ENCODE measurements at regions not wholly inside any gene's neighbourhood (a gene's known extent, or its start where the extent isn't known, plus 50 kb on each side); places are given as distances from the start of the nearest gene placed in this dataset.
"Not testable (repeated sequence)": the region's sequence is repeated elsewhere in the genome, so short reads cannot be mapped to it uniquely, and the experiment has no call there.

GRCh38 chr9:39463696-39464095 is 108.2 kb downstream of the SPATA31A1 start:
- CTCF ChIA-PET; DNase-seq (ENCODE audit: low read depth in 1 of 2, low spot score in 1 of 2); POLR2A ChIA-PET; H3K9me3 ChIP-seq; FAIRE-seq; H3K4me1 ChIP-seq: not testable (repeated sequence)
- H3K4me2 ChIP-seq = peak overlapping the region; percentile 76
- H3K4me3 ChIP-seq = peak overlapping the region; percentile 58
- ATAC-seq = peak; percentile 22 to 43; a peak in 4 of 6 replicates
- WGBS (ENCODE audit: missing lambda C conversion rate) = 4% methylated on average over 5 of the region's 8 CpGs
- H3K27ac ChIP-seq = peak overlapping the region; percentile 78 to 83

GRCh38 chr9:39464122-39464777 is 108.8 kb downstream of the SPATA31A1 start:
- Histone ChIP-seq H3K27ac (peak overlapping the region; percentile 78 to 83), H3K4me3 (peak overlapping the region; percentile 58), H3K4me2 (peak overlapping the region; percentile 76)
- POLR2A ChIA-PET, H3K4me1 ChIP-seq, FAIRE-seq, H3K9me3 ChIP-seq, CTCF ChIA-PET: not testable (repeated sequence)
- peak in 1 of 2 experiments; percentile 91 for DNase-seq (ENCODE audit: low read depth in 1 of 2, low spot score in 1 of 2)
- TF ChIP-seq RAD21 (conservative IDR thresholded peaks at IDR 0.05 in 1 of 2, IDR thresholded peaks at IDR 0.05 in 1 of 2) = 0 out of 5 replicates have a peak, but pooled peaks of 1 of the 2 experiments have one; percentile 11
- TF ChIP-seq JUN (IDR thresholded peaks at IDR 0.05) = peak in 1 of 2 experiments; percentile 37; a peak in 1 of 5 replicates
- peak; percentile 73 for TF ChIP-seq E2F6 (IDR thresholded peaks at IDR 0.05; ENCODE audit: borderline replicate concordance, low read depth)
- TF ChIP-seq, protein P1, sequence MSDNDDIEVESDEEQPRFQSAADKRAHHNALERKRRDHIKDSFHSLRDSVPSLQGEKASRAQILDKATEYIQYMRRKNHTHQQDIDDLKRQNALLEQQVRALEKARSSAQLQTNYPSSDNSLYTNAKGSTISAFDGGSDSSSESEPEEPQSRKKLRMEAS (IDR thresholded peaks at IDR 0.05) = peak; percentile 78
- peak; percentile 32 for TF ChIP-seq POLR2A (IDR thresholded peaks at IDR 0.05; ENCODE audit: low read length)
- ATAC-seq = peak; percentile 98 to 99
- 2% methylated on average over 32 of the region's 46 CpGs for WGBS (ENCODE audit: missing lambda C conversion rate)

GRCh38 chr9:39474499-39474898 is 119.0 kb downstream of the SPATA31A1 start:
- H3K9me3 ChIP-seq; CTCF ChIA-PET; H3K4me3 ChIP-seq; POLR2A ChIA-PET; H3K27ac ChIP-seq; DNase-seq (ENCODE audit: low read depth in 1 of 2, low spot score in 1 of 2); ATAC-seq; FAIRE-seq; H3K4me2 ChIP-seq; H3K4me1 ChIP-seq: not testable (repeated sequence)
- 86% methylated on average over 1 of the region's 1 CpG for WGBS (ENCODE audit: missing lambda C conversion rate)

- ATAC-seq; POLR2A ChIA-PET; H3K4me2 ChIP-seq; H3K4me1 ChIP-seq; H3K9me3 ChIP-seq; H3K27ac ChIP-seq; FAIRE-seq; DNase-seq (ENCODE audit: low read depth in 1 of 2, low spot score in 1 of 2); CTCF ChIA-PET; H3K4me3 ChIP-seq: not testable (repeated sequence)
- WGBS (ENCODE audit: missing lambda C conversion rate) = 87% methylated on average over 4 of the region's 4 CpGs
Observed at GRCh38 chr9:39483073-39483472, 127.6 kb downstream of the SPATA31A1 start.

GRCh38 chr9:39483880-39484279 is 128.4 kb downstream of the SPATA31A1 start:
- H3K4me3 ChIP-seq; FAIRE-seq; POLR2A ChIA-PET; H3K9me3 ChIP-seq; H3K4me1 ChIP-seq; DNase-seq (ENCODE audit: low read depth in 1 of 2, low spot score in 1 of 2); CTCF ChIA-PET; ATAC-seq; H3K4me2 ChIP-seq; H3K27ac ChIP-seq: not testable (repeated sequence)
- 68% methylated on average over 2 of the region's 2 CpGs for WGBS (ENCODE audit: missing lambda C conversion rate)

DNA sequence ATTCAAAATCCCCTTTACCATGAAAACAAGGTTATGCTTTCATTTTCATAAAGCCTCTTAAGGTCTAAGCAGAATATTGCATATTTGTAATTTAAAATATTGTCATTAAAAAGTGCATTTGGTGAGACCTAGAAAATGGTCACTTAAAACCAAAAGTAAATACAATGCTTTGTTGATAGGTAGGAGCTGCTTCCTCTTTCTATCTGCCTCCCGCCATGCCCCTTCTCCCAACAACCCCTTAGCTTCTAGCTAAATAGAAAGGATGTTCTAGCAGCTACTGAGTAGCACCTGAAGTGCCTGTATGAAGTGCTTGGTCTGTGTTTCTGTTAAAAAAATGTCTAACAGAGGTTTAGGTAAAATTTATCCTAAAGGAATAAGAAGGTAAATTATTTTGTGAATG is 128.8 kb downstream of the SPATA31A1 start:
- H3K4me3 ChIP-seq; FAIRE-seq; H3K9me3 ChIP-seq; H3K4me2 ChIP-seq; DNase-seq (ENCODE audit: low read depth in 1 of 2, low spot score in 1 of 2); H3K27ac ChIP-seq; CTCF ChIA-PET; H3K4me1 ChIP-seq; POLR2A ChIA-PET; ATAC-seq: not testable (repeated sequence)
- 87% methylated on average over 1 of the region's 1 CpG for WGBS (ENCODE audit: missing lambda C conversion rate)

GRCh38 chr9:39487477-39487876 is 132.0 kb downstream of the SPATA31A1 start:
- H3K27ac ChIP-seq; FAIRE-seq; DNase-seq (ENCODE audit: low read depth in 1 of 2, low spot score in 1 of 2); H3K4me1 ChIP-seq; CTCF ChIA-PET; ATAC-seq; H3K4me3 ChIP-seq; POLR2A ChIA-PET; H3K9me3 ChIP-seq; H3K4me2 ChIP-seq: not testable (repeated sequence)
- WGBS (ENCODE audit: missing lambda C conversion rate) = 95% methylated on average over 12 of the region's 16 CpGs

GRCh38 chr9:39496248-39496647 is 140.8 kb downstream of the SPATA31A1 start:
- POLR2A ChIA-PET; H3K4me3 ChIP-seq; H3K9me3 ChIP-seq; H3K27ac ChIP-seq; FAIRE-seq; H3K4me2 ChIP-seq; H3K4me1 ChIP-seq; DNase-seq (ENCODE audit: low read depth in 1 of 2, low spot score in 1 of 2); CTCF ChIA-PET: not testable (repeated sequence)
- 50% methylated on average over 3 of the region's 4 CpGs for WGBS (ENCODE audit: missing lambda C conversion rate)
- ATAC-seq = peak; percentile 44 to 64; a peak in 3 of 6 replicates

DNA sequence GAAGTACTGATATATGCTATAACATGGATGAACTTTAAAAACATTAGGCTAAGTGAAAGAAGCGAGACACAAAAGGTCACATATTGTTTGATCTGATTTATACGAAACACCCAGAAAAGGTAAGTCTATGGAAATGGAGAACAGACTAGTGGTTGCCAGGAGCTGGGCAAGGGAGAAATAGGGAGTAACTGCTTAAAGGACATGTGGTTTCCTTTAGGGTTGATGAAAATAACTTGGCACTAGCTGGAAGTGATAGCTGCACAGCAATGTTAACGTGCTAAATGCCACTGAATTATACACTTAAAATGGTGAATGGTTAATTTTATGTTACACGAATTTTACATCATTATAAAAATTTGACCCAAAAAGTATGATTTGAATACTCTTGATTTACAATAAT is 147.7 kb downstream of the SPATA31A1 start:
- ATAC-seq; H3K9me3 ChIP-seq; DNase-seq (ENCODE audit: low read depth in 1 of 2, low spot score in 1 of 2); CTCF ChIA-PET; H3K27ac ChIP-seq; H3K4me2 ChIP-seq; POLR2A ChIA-PET; H3K4me1 ChIP-seq; H3K4me3 ChIP-seq; FAIRE-seq: not testable (repeated sequence)
- WGBS (ENCODE audit: missing lambda C conversion rate) = no CpG with 5 or more reads among the region's 4 CpGs

- H3K27ac ChIP-seq; CTCF ChIA-PET; FAIRE-seq; H3K4me2 ChIP-seq; POLR2A ChIA-PET; ATAC-seq; H3K4me1 ChIP-seq; H3K4me3 ChIP-seq; DNase-seq (ENCODE audit: low read depth in 1 of 2, low spot score in 1 of 2); H3K9me3 ChIP-seq: not testable (repeated sequence)
- WGBS (ENCODE audit: missing lambda C conversion rate) = 82% methylated on average over 4 of the region's 9 CpGs
Observed at GRCh38 chr9:39527387-39528029, 172.0 kb downstream of the SPATA31A1 start.

Measured in A549 (cell line).